HEK293 (cell line): ENCODE measurements at regions not wholly inside any gene's neighbourhood (a gene's known extent, or its start where the extent isn't known, plus 50 kb on each side); places are given as distances from the start of the nearest gene placed in this dataset.
A peak's percentile ranks its signal among the peaks of the same experiment; 100 is the strongest.

ENCODE experiments used
- CTCF ChIA-PET: fragments of 350-600 bp; formaldehyde crosslinking; extraction: SDS; loops from one replicate; lab custom pipeline; 2021; ENCODE audit warnings: antibody characterized with exemption; lab: Yijun Ruan, JAX
- POLR2A ChIA-PET: fragments of 300-600 bp; formaldehyde crosslinking; extraction: SDS; loops from one replicate; lab custom pipeline; 2020; ENCODE audit warnings: antibody characterized with exemption, inconsistent platforms; lab: Yijun Ruan, JAX
- H3K27ac ChIP-seq: fragments of 200-500 bp; sonication (Bioruptor generic); 2 replicates; pipeline ENCODE4 v1.5.1; 2014; ENCODE audit warnings: low read depth, low read length, control low read depth, inconsistent platforms; ENCODE audit errors: extremely low read depth
- H3K36me3 ChIP-seq, 2 experiments: fragments of 200-500 bp in 1 of 2; sonication (Bioruptor generic) in 1 of 2; 1 replicate in 1 of 2; 2 replicates in 1 of 2; pipeline ENCODE4 v1.5.1; 2014 to 2017; ENCODE audit warnings: inconsistent platforms in 2 of 2, low read length in 2 of 2; ENCODE audit not compliant: control insufficient read depth in 2 of 2, insufficient read depth in 1 of 2
- H3K4me1 ChIP-seq: fragments of 200-500 bp; sonication (Bioruptor generic); 2 replicates; pipeline ENCODE4 v1.5.1; 2014; ENCODE audit warnings: mild to moderate bottlenecking, low read length, inconsistent platforms; ENCODE audit not compliant: control insufficient read depth, insufficient read depth
- H3K4me3 ChIP-seq: 2 replicates; pipeline ENCODE4 v1.5.1; 2011; ENCODE audit warnings: low read depth, mild to moderate bottlenecking, control low read depth, low read length, moderate library complexity
- H3K9me3 ChIP-seq: fragments of 200-500 bp; sonication (Bioruptor generic); 2 replicates; pipeline ENCODE4 v1.5.1; 2014; ENCODE audit warnings: low read depth, low read length, inconsistent platforms; ENCODE audit not compliant: control insufficient read depth, insufficient read depth
- ATF2 ChIP-seq: fragments of 450-650 bp; formaldehyde crosslinking; IDR thresholded peaks from 2 replicates; pipeline ENCODE4 v1.5.1; 2016; ENCODE audit warnings: missing biosample characterization, missing genetic modification characterization, low read depth
- FEZF1 ChIP-seq: fragments of 450-650 bp; formaldehyde crosslinking; IDR thresholded peaks from 2 replicates; pipeline ENCODE4 v1.5.1; 2016; ENCODE audit warnings: missing biosample characterization, missing genetic modification characterization
- GLIS1 ChIP-seq: fragments of 450-650 bp; formaldehyde crosslinking; IDR thresholded peaks from 2 replicates; pipeline ENCODE4 v1.5.1; 2016; ENCODE audit warnings: missing biosample characterization, missing genetic modification characterization
- GLIS2 ChIP-seq: fragments of 450-650 bp; formaldehyde crosslinking; IDR thresholded peaks from 2 replicates; pipeline ENCODE4 v1.5.1; 2016; ENCODE audit warnings: missing biosample characterization, missing genetic modification characterization
- MYNN ChIP-seq: fragments of 450-650 bp; formaldehyde crosslinking; IDR thresholded peaks from 2 replicates; pipeline ENCODE4 v1.5.1; 2016; ENCODE audit warnings: missing biosample characterization, missing genetic modification characterization, borderline replicate concordance
- PRDM10 ChIP-seq: fragments of 450-650 bp; formaldehyde crosslinking; IDR thresholded peaks from 2 replicates; pipeline ENCODE4 v1.5.1; 2016; ENCODE audit warnings: missing biosample characterization, missing genetic modification characterization
- SETDB1 ChIP-seq: IDR thresholded peaks from one replicate; pipeline ENCODE4 v1.6.1; 2017; ENCODE audit warnings: mild to moderate bottlenecking, low read length, moderate library complexity, mixed read lengths; ENCODE audit not compliant: insufficient read length
- TCF7L2 ChIP-seq: IDR thresholded peaks from 2 replicates; pipeline ENCODE4 v1.6.1; 2011; ENCODE audit warnings: low read depth, mild to moderate bottlenecking, inconsistent platforms, low read length, moderate library complexity, borderline replicate concordance
- WT1 ChIP-seq: fragments of 450-650 bp; formaldehyde crosslinking; IDR thresholded peaks from 2 replicates; pipeline ENCODE4 v1.5.1; 2016; ENCODE audit warnings: missing biosample characterization, missing genetic modification characterization
- YY2 ChIP-seq: fragments of 450-650 bp; formaldehyde crosslinking; IDR thresholded peaks from 2 replicates; pipeline ENCODE4 v1.5.1; 2016; ENCODE audit warnings: missing biosample characterization, missing genetic modification characterization
- ZBTB21 ChIP-seq: fragments of 450-650 bp; formaldehyde crosslinking; IDR thresholded peaks from 2 replicates; pipeline ENCODE4 v1.5.1; 2017; ENCODE audit warnings: missing biosample characterization, missing genetic modification characterization
- ZFHX2 ChIP-seq: fragments of 450-650 bp; formaldehyde crosslinking; conservative IDR thresholded peaks from 2 replicates; pipeline ENCODE4 v1.5.1; 2016; ENCODE audit warnings: missing biosample characterization, missing genetic modification characterization
- ZNF133 ChIP-seq: fragments of 450-650 bp; formaldehyde crosslinking; IDR thresholded peaks from 2 replicates; pipeline ENCODE4 v1.5.1; 2016; ENCODE audit warnings: missing biosample characterization, missing genetic modification characterization
- ZNF221 ChIP-seq: fragments of 450-650 bp; formaldehyde crosslinking; IDR thresholded peaks from 2 replicates; pipeline ENCODE4 v1.5.1; 2017; ENCODE audit warnings: missing biosample characterization, missing genetic modification characterization, borderline replicate concordance
- ZNF239 ChIP-seq: fragments of 450-650 bp; formaldehyde crosslinking; IDR thresholded peaks from 2 replicates; pipeline ENCODE4 v1.5.1; 2016; ENCODE audit warnings: missing biosample characterization, missing genetic modification characterization
- ZNF311 ChIP-seq: fragments of 450-650 bp; formaldehyde crosslinking; IDR thresholded peaks from 2 replicates; pipeline ENCODE4 v1.5.1; 2017; ENCODE audit warnings: missing biosample characterization, missing genetic modification characterization, borderline replicate concordance
- ZNF692 ChIP-seq: fragments of 450-650 bp; formaldehyde crosslinking; IDR thresholded peaks from 2 replicates; pipeline ENCODE4 v1.5.1; 2016; ENCODE audit warnings: missing biosample characterization, missing genetic modification characterization
- ZNF843 ChIP-seq: fragments of 450-650 bp; formaldehyde crosslinking; IDR thresholded peaks from 2 replicates; pipeline ENCODE4 v1.5.1; 2016; ENCODE audit warnings: missing biosample characterization, missing genetic modification characterization
- TF ChIP-seq, protein P1 (sequence below): fragments of 450-650 bp; formaldehyde crosslinking; IDR thresholded peaks from 2 replicates; pipeline ENCODE4 v1.5.1; 2017; ENCODE audit warnings: missing biosample characterization, missing genetic modification characterization

GRCh38 chr2:3110555-3110954 lies 267.1 kb downstream of the EIPR1 start:
- ChIA-PET POLR2A (no interaction called here), CTCF (no interaction called here)
- TF ChIP-seq YY2 = no peak
- TF ChIP-seq GLIS1 (tag by site-specific recombination) = no peak
- no peak for TF ChIP-seq GLIS2 (tag by site-specific recombination)
- no peak for TF ChIP-seq ZFHX2
- no peak for TF ChIP-seq ZNF221 (tag by site-specific recombination)
- TF ChIP-seq, protein P1, sequence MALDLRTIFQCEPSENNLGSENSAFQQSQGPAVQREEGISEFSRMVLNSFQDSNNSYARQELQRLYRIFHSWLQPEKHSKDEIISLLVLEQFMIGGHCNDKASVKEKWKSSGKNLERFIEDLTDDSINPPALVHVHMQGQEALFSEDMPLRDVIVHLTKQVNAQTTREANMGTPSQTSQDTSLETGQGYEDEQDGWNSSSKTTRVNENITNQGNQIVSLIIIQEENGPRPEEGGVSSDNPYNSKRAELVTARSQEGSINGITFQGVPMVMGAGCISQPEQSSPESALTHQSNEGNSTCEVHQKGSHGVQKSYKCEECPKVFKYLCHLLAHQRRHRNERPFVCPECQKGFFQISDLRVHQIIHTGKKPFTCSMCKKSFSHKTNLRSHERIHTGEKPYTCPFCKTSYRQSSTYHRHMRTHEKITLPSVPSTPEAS = peak; percentile 82
- TF ChIP-seq TCF7L2 = no peak
- no peaks in the 10 kb centered on the region for H3K36me3 ChIP-seq
- no peaks in the 10 kb centered on the region for H3K9me3 ChIP-seq
- no peak overlapping the region for H3K27ac ChIP-seq
- H3K4me3 ChIP-seq = no peak overlapping the region
- peaks cover 3% of the 10 kb centered on the region; the same call in 1 of the 2 replicates for H3K4me1 ChIP-seq

GRCh38 chr2:3108710-3109702 lies 268.6 kb downstream of the EIPR1 start:
- POLR2A ChIA-PET = no interaction called here
- no peak overlapping the region for H3K4me3 ChIP-seq
- H3K4me1 ChIP-seq = peaks cover 4% of the 10 kb centered on the region
- H3K27ac ChIP-seq = no peak overlapping the region
- TF ChIP-seq MYNN (tag by site-specific recombination) = no peak
- no peak for TF ChIP-seq ZNF692
- TF ChIP-seq PRDM10 (tag by site-specific recombination) = no peak
- no peak for TF ChIP-seq ZNF239 (tag by site-specific recombination)
- TF ChIP-seq ZNF133 = no peak
- TF ChIP-seq ZNF843 (tag by site-specific recombination) = no peak
- no peak for TF ChIP-seq SETDB1
- TF ChIP-seq ZBTB21 (tag by site-specific recombination) = no peak
- no peak for TF ChIP-seq ZNF311
- TF ChIP-seq FEZF1 (tag by site-specific recombination) = no peak
- no peak for TF ChIP-seq ATF2 (tag by site-specific recombination)
- TF ChIP-seq WT1 = no peak
- no peaks in the 10 kb centered on the region for H3K36me3 ChIP-seq
- no peaks in the 10 kb centered on the region for H3K9me3 ChIP-seq
- CTCF ChIA-PET = no interaction called here
